AG08395 (cell line): ENCODE measurements at regions not wholly inside any gene's neighbourhood (a gene's known extent, or its start where the extent isn't known, plus 50 kb on each side); places are given as distances from the start of the nearest gene placed in this dataset.

Experiments used
- DNase-seq: peaks from one replicate; pipeline ENCODE4 v3.0.0; 2012; ENCODE audit warnings: mixed read lengths, low spot score

DNA sequence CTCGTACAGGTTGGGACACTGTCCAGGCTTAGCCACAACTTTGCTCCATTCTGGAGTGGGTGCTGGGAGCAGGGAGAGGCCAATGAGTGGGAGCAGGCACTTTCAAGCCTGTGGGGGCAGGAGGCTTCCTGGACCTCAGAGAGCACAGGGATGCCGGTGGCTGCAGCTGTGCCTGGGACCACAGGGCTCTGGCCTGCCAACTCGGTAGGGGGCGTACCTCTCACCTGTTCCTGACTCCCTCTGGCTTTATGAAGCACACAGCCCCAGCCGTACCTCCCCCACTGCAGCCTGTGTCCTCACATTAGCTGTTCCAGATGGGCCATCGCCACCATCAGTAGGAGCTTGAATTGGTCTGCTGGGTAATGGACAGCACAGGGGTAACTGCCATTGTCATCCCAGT, 278.7 kb upstream of the KLHL1 start:
- no peak for DNase-seq

DNA sequence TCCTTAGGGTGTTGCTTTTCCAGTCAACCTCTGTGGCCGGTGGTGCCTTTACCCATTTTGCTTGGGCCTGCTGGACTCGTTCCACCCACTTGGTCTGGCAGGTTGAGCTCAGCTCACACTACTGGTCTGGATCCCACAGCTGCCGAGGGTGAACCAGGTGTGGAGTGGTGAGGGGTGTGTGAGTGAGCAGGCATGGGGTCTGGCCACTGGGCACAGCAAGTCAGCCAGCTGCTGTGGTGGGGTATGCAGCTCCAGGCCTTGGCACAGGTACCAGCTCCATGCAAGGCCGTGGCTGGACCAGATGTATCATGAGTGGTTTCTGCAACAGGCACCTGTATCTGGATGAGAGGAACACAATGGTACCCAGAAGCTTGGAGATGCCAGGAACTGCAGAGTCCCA, 277.6 kb upstream of the KLHL1 start:
- no peak for DNase-seq

GRCh38 chr13:70384156-70384555, 275.9 kb upstream of the KLHL1 start:
- no peak for DNase-seq

DNA sequence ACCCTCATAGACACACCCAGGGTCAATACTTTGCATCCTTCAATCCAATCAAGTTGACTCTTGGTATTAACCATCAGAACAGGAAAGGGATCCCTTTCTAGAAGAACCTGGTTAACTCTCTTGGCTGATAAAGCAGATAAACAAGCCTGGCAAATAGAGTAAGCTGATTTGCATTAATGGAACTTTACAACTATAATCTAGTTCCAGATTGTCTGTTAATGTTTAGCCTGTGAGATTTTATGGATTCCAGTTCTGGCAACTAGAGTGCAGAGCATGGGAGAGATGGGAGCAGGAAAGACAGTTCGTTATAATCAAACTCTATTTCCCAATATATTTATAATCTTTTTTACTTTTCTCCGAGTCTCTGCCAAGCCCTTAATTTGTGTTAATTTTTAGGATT, 272.6 kb upstream of the KLHL1 start:
- DNase-seq = no peak

DNA sequence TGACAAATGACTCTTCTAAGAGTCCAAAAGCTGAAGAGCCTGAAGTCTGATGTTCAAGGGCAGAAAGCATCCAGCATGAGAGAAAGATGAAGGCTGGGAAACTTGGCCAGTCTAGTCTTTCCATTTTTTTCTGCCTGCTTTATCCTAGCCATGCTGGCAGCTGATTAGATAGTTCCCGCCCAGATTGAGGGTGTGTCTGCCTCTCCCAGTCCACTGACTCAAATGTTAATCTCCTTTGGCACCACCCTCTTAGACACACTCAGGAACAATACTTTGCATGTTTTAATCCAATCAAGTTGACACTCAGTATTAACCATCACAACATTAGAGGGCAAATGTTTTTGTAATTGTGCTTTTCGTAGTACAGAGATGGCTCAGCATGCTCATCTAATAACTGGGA, 267.5 kb upstream of the KLHL1 start:
- DNase-seq = no peak

DNA sequence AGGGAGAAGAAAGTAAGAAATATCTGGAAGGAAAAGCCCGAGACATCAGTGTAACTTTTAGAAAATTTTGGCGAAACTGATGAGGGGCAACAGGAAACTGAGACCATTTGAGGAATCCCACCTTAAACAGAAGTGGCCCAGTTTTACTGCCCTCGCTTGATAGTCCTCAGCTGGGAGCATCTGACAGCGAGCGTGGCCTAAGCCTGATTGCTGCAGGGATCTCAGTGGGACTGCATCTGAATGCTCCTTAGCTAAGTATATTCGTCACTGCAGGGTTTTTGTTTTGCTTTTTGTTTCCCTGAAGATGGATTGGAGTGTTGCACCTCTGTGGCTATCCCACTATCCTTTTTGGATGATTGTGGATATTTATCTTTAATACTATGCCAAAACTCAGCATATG, 262.7 kb upstream of the KLHL1 start:
- DNase-seq = no peak

GRCh38 chr13:70366720-70367119, 258.5 kb upstream of the KLHL1 start:
- no peak for DNase-seq

DNA sequence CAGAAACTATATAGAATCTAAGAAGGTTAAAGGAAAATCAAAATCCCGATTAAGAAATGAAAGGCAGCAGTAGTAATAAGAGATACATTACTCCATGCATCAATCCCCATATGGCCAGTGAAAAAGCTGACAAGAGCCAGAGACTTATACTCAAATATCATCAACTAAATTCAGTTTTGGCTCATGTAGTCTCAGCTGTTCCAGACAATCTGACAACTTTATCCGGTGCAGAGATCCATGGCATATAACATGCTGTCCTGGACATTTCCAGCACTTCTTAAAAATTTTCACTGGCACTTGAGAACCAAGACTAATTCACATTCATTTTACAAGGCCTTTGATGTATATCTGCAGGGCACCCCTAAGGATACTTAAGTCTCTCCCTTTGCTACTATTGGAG, 255.7 kb upstream of the KLHL1 start:
- no peak for DNase-seq

- DNase-seq = no peak
Observed at GRCh38 chr13:70362820-70363570, 254.7 kb upstream of the KLHL1 start.

- no peak for DNase-seq
Observed at GRCh38 chr13:70357031-70357430, 248.8 kb upstream of the KLHL1 start.

- no peak for DNase-seq
Observed at GRCh38 chr13:70353096-70353495, 244.8 kb upstream of the KLHL1 start.

DNA sequence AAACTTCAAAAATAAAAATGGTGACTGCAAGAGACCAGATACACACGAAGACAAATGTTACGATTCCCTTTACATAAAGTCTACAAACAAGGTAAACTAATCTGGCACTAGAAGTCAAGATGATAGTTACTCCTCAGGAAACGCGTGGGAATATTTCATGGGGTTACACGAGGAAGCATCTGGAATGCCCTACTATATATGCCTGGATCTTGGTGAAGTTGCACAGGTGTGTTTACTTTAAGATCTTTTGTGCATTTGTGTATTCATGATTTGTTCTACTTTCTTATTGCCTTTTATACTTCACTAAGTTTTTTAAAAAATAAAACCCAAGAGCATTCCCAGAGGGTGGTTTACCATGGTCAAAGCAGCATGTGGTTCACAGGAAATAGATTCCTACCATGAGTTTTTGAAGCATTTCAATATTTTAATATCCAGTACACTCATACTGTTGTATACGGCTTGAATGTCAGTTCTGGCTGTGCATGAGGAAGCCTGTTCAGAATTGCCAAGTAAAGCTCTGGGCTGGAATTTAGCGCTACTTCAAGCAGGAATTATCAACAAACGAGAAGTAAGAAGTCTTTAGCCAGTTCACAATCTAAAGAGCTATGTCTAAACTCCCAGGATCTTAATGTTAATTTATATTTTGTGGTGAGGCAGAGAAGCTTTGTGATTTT, 239.8 kb upstream of the KLHL1 start:
- DNase-seq = no peak

DNA sequence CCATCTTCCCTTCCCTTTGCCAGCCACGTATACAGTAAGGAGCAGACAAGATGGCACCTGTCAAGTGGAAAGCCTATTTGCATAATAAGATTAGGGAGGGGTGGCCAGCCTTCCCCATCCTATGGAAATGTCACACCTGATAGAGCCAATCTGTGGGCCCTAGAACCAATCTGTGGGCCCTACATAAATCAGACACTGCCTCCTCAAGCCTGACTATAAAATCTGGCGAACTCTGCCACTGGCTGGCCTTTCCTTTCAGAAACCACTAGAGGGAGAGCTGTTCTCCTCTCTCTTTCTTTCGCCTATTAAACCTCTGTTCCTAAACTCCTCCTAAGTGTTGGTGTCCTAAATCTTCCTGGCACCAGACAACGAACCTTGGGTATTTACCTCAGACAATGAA, 231.5 kb upstream of the KLHL1 start:
- no peak for DNase-seq

- no peak for DNase-seq
Observed at GRCh38 chr13:70338609-70339008, 230.4 kb upstream of the KLHL1 start.

GRCh38 chr13:70336866-70337265, 228.6 kb upstream of the KLHL1 start:
- no peak for DNase-seq

DNA sequence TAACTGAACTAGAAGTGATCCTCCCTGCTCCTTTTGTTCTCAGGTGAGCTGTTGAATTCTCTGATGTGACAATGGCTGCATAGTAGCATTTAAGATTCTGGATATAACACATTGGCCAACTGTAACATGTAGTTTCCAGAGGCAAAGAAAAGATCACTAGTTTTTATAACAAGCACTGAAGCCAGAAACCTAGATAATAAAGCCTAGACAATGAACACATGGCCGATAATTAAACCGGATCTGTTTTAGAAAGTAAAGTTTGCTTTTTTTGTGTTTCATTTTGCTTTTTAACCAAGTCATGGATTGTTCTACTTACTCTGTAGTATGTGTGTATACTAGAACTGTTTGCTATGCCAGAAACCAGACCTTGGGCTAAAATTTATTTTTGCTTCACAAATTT, 225.5 kb upstream of the KLHL1 start:
- DNase-seq = no peak

- no peak for DNase-seq
Observed at GRCh38 chr13:70330697-70331361, 222.6 kb upstream of the KLHL1 start.

GRCh38 chr13:70324519-70324918, 216.3 kb upstream of the KLHL1 start:
- no peak for DNase-seq

- no peak for DNase-seq
Observed at GRCh38 chr13:70311191-70311590, 202.9 kb upstream of the KLHL1 start.

DNA sequence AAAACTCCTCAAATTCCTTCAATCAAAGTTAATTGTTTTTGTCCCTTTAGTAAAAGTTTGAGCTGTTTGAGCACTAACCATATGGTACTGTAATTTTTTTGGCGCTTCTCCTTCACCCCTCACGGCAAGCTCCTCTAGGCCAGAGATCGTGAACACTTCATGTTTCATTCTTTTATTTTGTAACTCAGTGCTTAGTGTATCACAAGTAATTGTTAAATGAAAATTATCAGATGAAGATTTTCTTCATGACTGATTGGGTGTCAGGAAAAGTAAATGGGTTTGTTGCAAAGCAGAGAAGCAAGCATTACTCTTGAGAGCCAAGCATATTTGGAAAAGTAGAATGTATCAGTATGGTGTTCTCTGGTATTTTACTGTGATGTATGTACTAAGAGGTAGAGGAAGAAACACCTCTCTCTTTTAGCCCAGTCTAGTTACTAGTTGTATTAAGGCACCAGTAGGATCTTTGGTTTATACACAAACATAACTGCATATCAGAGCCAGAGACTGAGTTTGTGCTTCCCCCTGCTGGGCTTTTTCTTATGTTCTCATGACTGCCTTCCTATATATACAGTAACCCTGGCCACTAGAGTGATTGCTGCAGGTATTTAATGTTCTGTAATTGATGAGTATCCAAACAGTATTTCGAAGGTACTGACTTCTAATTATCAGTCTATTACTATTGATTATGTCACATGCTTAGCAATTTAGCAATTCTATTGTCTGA, 202.3 kb upstream of the KLHL1 start:
- DNase-seq = no peak

- DNase-seq = no peak
Observed at GRCh38 chr13:70297189-70297616, 189.0 kb upstream of the KLHL1 start.

DNA sequence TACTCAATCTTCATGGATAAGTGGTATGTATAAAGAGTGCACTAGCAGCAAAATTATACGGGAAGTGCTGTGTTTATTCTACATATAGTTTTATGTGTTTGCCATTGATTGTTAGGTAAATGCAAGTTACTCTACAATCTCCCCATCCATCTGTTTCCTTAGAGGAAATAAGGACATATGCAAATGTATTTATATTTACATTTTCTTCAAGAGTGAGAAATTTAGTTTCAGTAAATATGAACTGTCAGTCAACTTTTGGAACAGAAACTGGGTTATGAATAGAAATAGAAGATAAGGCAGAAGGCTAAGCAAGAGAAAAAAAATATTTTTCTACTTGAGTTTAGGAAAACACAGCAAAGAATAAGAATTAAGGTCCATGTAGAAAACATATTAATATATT, 176.1 kb upstream of the KLHL1 start:
- no peak for DNase-seq

DNA sequence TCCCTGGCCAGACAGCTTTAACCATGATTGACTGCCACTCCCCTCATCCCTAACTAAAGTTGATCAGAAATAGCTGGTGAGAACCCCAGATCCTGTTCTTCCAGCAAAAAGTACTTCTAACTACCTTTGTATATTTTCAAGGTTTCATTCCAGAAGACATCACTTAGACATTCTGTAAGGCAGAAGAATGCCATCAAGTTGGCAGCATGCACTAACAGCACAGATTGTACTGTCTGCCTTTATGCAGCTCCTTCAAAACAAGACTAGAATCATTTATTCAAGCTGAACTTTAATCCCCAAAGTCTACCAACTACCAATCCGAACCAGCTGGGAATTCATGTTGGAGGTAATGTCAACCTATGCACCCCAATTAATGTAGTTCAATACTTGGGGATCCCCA, 167.6 kb upstream of the KLHL1 start:
- no peak for DNase-seq
